ENCODE measurements at regions not wholly inside any gene's neighbourhood (a gene's known extent, or its start where the extent isn't known, plus 50 kb on each side); places are given as distances from the start of the nearest gene placed in this dataset.
A peak's percentile ranks its signal among the peaks of the same experiment; 100 is the strongest.

GRCh38 chr5:58362135-58362534 is 97.8 kb downstream of the PLK2 start:
- Histone ChIP-seq H3K9me3 (ENCODE audit: low read depth, low read length) (no peaks in the 10 kb centered on the region), H3K36me3 (ENCODE audit: insufficient read depth, low read length) (no peaks in the 10 kb centered on the region), H3K27ac (no peak overlapping the region), H3K4me3 (no peak overlapping the region), H3K9ac (ENCODE audit: insufficient read length) (no peak overlapping the region)
- TF ChIP-seq FOXP2 (optimal IDR thresholded peaks at IDR 0.05; ENCODE audit: control extremely low read depth, extremely low read length, insufficient read depth) (no peak), EZH2 (IDR thresholded peaks at IDR 0.05) (no peak), POLR2AphosphoS5 (IDR thresholded peaks at IDR 0.05; ENCODE audit: borderline replicate concordance, low read depth, low read length) (no peak)
- no peak for DNase-seq (ENCODE audit: low read depth, low spot score)

- Histone ChIP-seq H3K9ac (ENCODE audit: insufficient read length) (no peak overlapping the region), H3K36me3 (ENCODE audit: insufficient read depth, low read length) (no peaks in the 10 kb centered on the region), H3K9me3 (ENCODE audit: low read depth, low read length) (no peaks in the 10 kb centered on the region), H3K4me3 (no peak overlapping the region), H3K27ac (no peak overlapping the region)
- DNase-seq (ENCODE audit: low read depth, low spot score): no peak
- TF ChIP-seq EZH2 (IDR thresholded peaks at IDR 0.05) (no peak), POLR2AphosphoS5 (IDR thresholded peaks at IDR 0.05; ENCODE audit: borderline replicate concordance, low read depth, low read length) (no peak), FOXP2 (optimal IDR thresholded peaks at IDR 0.05; ENCODE audit: control extremely low read depth, extremely low read length, insufficient read depth) (no peak)
Measured at GRCh38 chr5:58360794-58361193, 99.1 kb downstream of the PLK2 start.

GRCh38 chr5:58359981-58360380 is 99.9 kb downstream of the PLK2 start:
- Histone ChIP-seq H3K9me3 (ENCODE audit: low read depth, low read length) (no peaks in the 10 kb centered on the region), H3K9ac (ENCODE audit: insufficient read length) (no peak overlapping the region), H3K4me3 (no peak overlapping the region), H3K27ac (no peak overlapping the region), H3K36me3 (ENCODE audit: insufficient read depth, low read length) (no peaks in the 10 kb centered on the region)
- no peak for TF ChIP-seq POLR2AphosphoS5 (IDR thresholded peaks at IDR 0.05; ENCODE audit: borderline replicate concordance, low read depth, low read length)
- no peak for DNase-seq (ENCODE audit: low read depth, low spot score)

- no peak for DNase-seq (ENCODE audit: low read depth, low spot score)
- no peak overlapping the region for H3K27ac ChIP-seq
- H3K4me3 ChIP-seq: peak overlapping the region; percentile 19; the same call in 1 of the 2 replicates
- no peaks in the 10 kb centered on the region for H3K36me3 ChIP-seq (ENCODE audit: insufficient read depth, low read length)
- no peak overlapping the region for H3K9ac ChIP-seq (ENCODE audit: insufficient read length)
- H3K9me3 ChIP-seq (ENCODE audit: low read depth, low read length): no peaks in the 10 kb centered on the region
- TF ChIP-seq FOXP2 (optimal IDR thresholded peaks at IDR 0.05; ENCODE audit: control extremely low read depth, extremely low read length, insufficient read depth) (no peak), EZH2 (IDR thresholded peaks at IDR 0.05) (no peak), POLR2AphosphoS5 (IDR thresholded peaks at IDR 0.05; ENCODE audit: borderline replicate concordance, low read depth, low read length) (no peak)
Measured at GRCh38 chr5:58358501-58359178, 101.2 kb downstream of the PLK2 start.

- no peak overlapping the region for H3K27ac ChIP-seq
- H3K9ac ChIP-seq (ENCODE audit: insufficient read length): no peak overlapping the region
- H3K36me3 ChIP-seq (ENCODE audit: insufficient read depth, low read length): no peaks in the 10 kb centered on the region
- no peak overlapping the region; the same call in 1 of the 2 replicates for H3K4me3 ChIP-seq
- no peak for DNase-seq (ENCODE audit: low read depth, low spot score)
- no peaks in the 10 kb centered on the region for H3K9me3 ChIP-seq (ENCODE audit: low read depth, low read length)
- TF ChIP-seq FOXP2 (optimal IDR thresholded peaks at IDR 0.05; ENCODE audit: control extremely low read depth, extremely low read length, insufficient read depth) (no peak), EZH2 (IDR thresholded peaks at IDR 0.05) (no peak), POLR2AphosphoS5 (IDR thresholded peaks at IDR 0.05; ENCODE audit: borderline replicate concordance, low read depth, low read length) (no peak)
Measured at GRCh38 chr5:58357799-58358500, 101.9 kb downstream of the PLK2 start.

- TF ChIP-seq EZH2 (IDR thresholded peaks at IDR 0.05): no peak
- TF ChIP-seq POLR2AphosphoS5 (IDR thresholded peaks at IDR 0.05; ENCODE audit: borderline replicate concordance, low read depth, low read length): no peak
- no peak for TF ChIP-seq FOXP2 (optimal IDR thresholded peaks at IDR 0.05; ENCODE audit: control extremely low read depth, extremely low read length, insufficient read depth)
- no peaks in the 10 kb centered on the region for H3K36me3 ChIP-seq (ENCODE audit: insufficient read depth, low read length)
- no peaks in the 10 kb centered on the region for H3K9me3 ChIP-seq (ENCODE audit: low read depth, low read length)
- no peak for DNase-seq (ENCODE audit: low read depth, low spot score)
- H3K4me3 ChIP-seq: no peak overlapping the region
- no peak overlapping the region for H3K27ac ChIP-seq
- H3K9ac ChIP-seq (ENCODE audit: insufficient read length): no peak overlapping the region
Measured at GRCh38 chr5:58357121-58357520, 102.8 kb downstream of the PLK2 start.

- Histone ChIP-seq H3K9ac (ENCODE audit: insufficient read length) (no peak overlapping the region), H3K9me3 (ENCODE audit: low read depth, low read length) (no peaks in the 10 kb centered on the region), H3K27ac (no peak overlapping the region), H3K4me3 (no peak overlapping the region), H3K36me3 (ENCODE audit: insufficient read depth, low read length) (no peaks in the 10 kb centered on the region)
- no peak for DNase-seq (ENCODE audit: low read depth, low spot score)
- TF ChIP-seq FOXP2 (optimal IDR thresholded peaks at IDR 0.05; ENCODE audit: control extremely low read depth, extremely low read length, insufficient read depth) (no peak), EZH2 (IDR thresholded peaks at IDR 0.05) (no peak), POLR2AphosphoS5 (IDR thresholded peaks at IDR 0.05; ENCODE audit: borderline replicate concordance, low read depth, low read length) (no peak)
Measured at GRCh38 chr5:58356662-58357061, 103.2 kb downstream of the PLK2 start.

GRCh38 chr5:58354827-58355226 is 105.1 kb downstream of the PLK2 start:
- no peaks in the 10 kb centered on the region for H3K36me3 ChIP-seq (ENCODE audit: insufficient read depth, low read length)
- H3K9me3 ChIP-seq (ENCODE audit: low read depth, low read length): no peaks in the 10 kb centered on the region
- H3K4me3 ChIP-seq: no peak overlapping the region
- no peak overlapping the region for H3K9ac ChIP-seq (ENCODE audit: insufficient read length)
- no peak overlapping the region for H3K27ac ChIP-seq
- TF ChIP-seq POLR2AphosphoS5 (IDR thresholded peaks at IDR 0.05; ENCODE audit: borderline replicate concordance, low read depth, low read length) (no peak), EZH2 (IDR thresholded peaks at IDR 0.05) (no peak), FOXP2 (optimal IDR thresholded peaks at IDR 0.05; ENCODE audit: control extremely low read depth, extremely low read length, insufficient read depth) (no peak)
- DNase-seq (ENCODE audit: low read depth, low spot score): no peak

Measured in SK-N-MC (cell line).